AG04449 (cell line): ENCODE measurements at regions not wholly inside any gene's neighbourhood (a gene's known extent, or its start where the extent isn't known, plus 50 kb on each side); places are given as distances from the start of the nearest gene placed in this dataset.

Source experiments
- CTCF ChIA-PET: fragments of 350-600 bp; formaldehyde crosslinking; extraction: SDS; loops from one replicate; lab custom pipeline; 2021; ENCODE audit warnings: antibody characterized with exemption; lab: Yijun Ruan, JAX
- POLR2A ChIA-PET: fragments of 400-600, 350-600 bp; formaldehyde crosslinking; extraction: SDS; loops from one replicate; lab custom pipeline; 2020; ENCODE audit warnings: antibody characterized with exemption, inconsistent platforms; lab: Yijun Ruan, JAX
- DNase-seq: peaks from one replicate; pipeline ENCODE4 v3.0.0-alpha.2; 2010; ENCODE audit warnings: low read depth, low spot score
- H3K4me3 ChIP-seq: 2 replicates; pipeline ENCODE4 v1.5.1; 2011; ENCODE audit warnings: low read depth, mild to moderate bottlenecking, control low read depth, low read length
- TF ChIP-seq, protein P1 (sequence below): IDR thresholded peaks from one replicate; pipeline ENCODE4 v1.5.1; 2011; ENCODE audit warnings: mild to moderate bottlenecking, moderate library complexity, low read length, control low read depth, inconsistent platforms; ENCODE audit not compliant: insufficient read depth; ENCODE audit errors: missing control alignments

DNA sequence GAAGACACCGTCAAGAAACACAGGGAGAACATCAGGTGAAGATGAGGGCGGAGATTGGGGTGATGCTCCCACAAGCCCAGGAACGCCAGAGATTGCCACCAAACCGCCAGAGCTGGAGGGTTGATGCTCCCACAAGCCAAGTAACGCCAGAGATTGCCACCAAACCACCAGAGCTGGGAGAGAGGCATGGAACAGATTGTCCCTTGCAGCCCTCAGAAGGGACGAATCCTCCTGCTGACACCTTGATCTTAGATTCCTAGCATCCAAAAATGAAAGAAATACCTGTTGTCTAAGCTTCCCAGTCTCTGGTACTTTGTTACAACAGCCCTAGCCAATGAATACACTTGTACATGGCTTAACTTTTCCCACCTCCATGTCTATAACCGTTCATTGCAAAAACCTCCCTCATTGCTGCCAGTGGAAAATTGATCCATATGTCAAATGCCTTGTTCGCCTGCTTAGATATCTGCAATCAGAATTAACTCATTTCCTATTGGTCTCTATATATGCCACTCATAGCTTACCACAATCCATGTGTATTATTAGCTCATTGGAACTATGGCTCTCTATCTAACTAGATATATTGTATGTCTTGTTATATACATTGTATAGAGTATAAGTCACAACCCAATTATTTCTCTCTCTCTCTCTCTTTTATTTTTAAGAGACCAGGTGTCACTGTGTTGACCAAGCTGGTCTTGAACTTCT is 127.4 kb downstream of the ADSS2 start:
- DNase-seq: no peak
- TF ChIP-seq, protein P1, sequence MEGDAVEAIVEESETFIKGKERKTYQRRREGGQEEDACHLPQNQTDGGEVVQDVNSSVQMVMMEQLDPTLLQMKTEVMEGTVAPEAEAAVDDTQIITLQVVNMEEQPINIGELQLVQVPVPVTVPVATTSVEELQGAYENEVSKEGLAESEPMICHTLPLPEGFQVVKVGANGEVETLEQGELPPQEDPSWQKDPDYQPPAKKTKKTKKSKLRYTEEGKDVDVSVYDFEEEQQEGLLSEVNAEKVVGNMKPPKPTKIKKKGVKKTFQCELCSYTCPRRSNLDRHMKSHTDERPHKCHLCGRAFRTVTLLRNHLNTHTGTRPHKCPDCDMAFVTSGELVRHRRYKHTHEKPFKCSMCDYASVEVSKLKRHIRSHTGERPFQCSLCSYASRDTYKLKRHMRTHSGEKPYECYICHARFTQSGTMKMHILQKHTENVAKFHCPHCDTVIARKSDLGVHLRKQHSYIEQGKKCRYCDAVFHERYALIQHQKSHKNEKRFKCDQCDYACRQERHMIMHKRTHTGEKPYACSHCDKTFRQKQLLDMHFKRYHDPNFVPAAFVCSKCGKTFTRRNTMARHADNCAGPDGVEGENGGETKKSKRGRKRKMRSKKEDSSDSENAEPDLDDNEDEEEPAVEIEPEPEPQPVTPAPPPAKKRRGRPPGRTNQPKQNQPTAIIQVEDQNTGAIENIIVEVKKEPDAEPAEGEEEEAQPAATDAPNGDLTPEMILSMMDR: no peak
- ChIA-PET CTCF (no interaction called here), POLR2A (no interaction called here)
- no peak overlapping the region for H3K4me3 ChIP-seq

- TF ChIP-seq, protein P1: no peak
- CTCF ChIA-PET: no interaction called here
- POLR2A ChIA-PET: no interaction called here
- no peak for DNase-seq
- H3K4me3 ChIP-seq: no peak overlapping the region
Measured at GRCh38 chr1:244325056-244325758, 126.5 kb downstream of the ADSS2 start.

DNA sequence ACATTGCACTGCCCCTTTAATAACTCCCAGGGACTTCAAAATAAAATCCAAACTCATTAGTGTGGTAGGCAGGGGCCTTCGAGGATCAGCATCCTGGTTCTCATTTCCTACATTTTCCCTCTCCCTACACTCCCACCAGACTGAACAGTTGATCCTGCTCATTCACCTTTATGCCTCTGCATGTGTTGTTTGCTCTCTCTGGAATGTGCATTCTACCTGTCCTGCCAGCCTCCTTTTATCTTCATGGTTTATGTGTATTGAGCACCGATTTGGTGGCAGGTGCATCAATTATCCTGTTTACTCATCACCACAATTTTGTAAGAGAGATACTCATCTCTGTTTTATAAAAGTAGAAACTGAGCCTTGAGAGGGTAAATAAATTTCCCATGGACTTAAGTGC is 125.0 kb downstream of the ADSS2 start:
- POLR2A ChIA-PET: no interaction called here
- CTCF ChIA-PET: no interaction called here
- H3K4me3 ChIP-seq: no peak overlapping the region
- DNase-seq: no peak
- TF ChIP-seq, protein P1: no peak

DNA sequence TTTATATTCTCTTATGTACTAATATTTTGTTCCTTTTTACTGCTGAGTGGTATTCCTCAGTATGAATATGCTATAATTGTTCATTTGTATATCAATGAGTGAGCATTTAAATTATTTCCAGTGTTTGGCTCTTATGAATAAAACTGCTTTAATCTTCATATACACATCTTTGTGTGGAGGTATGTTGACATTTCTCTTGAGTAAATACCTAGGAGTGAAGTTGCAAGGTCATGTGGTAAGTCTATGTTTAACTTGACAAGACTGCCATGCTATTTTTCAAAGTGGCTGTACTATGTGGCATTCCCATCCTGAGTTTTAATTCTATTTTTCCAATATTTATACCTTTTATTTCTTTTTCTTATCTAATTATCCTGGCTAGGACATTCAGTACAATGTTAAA is 124.2 kb downstream of the ADSS2 start:
- POLR2A ChIA-PET: no interaction called here
- CTCF ChIA-PET: interaction anchor here (1.6 kb wide), 1 partner anchor 87 kb away, joined by 3 read pairs; no protein-coding TSS in a partner anchor
- DNase-seq: no peak

GRCh38 chr1:244328476-244328875 is 123.2 kb downstream of the ADSS2 start:
- ChIA-PET POLR2A (no interaction called here), CTCF (interaction anchor here (1.6 kb wide), 1 partner anchor 86 kb away, joined by 3 read pairs; no protein-coding TSS in a partner anchor)
- TF ChIP-seq, protein P1: no peak
- DNase-seq: no peak
- no peak overlapping the region for H3K4me3 ChIP-seq

More for the DNA sequence above, 124.2 kb downstream of the ADSS2 start:
- TF ChIP-seq, protein P1: no peak
- no peak overlapping the region for H3K4me3 ChIP-seq

DNA sequence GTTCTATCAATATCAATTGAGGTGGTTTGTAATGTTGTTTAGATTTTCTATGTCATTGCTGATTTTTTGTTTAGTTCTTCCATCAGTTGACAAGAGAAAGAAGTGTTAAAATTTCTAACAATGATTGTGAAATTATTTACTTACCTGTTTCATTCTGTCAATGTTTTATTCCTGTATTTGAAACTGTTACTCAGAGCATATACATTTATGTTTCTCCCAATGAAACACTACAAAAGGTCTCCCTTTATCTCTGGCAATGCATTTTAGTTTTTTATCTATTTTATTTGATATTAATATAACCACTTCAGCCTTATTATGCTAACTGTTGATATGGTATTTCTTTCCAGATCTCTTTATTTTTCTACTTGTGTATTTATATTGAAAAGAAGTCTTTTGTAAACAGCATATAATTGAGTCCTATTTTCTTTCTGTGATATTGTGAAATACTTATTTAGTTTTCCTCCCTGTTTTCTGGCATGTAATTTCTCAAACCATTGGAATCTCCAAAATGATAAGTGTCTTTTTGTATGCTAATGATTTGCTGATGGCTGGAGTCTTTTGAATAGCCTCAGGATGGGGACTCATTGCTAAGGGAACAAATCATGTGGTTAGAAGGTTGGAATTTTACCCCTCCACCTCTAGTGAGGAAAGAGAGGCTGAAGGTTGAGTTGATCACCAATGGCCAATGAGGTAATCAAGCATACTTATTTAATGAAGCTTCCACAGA is 122.0 kb downstream of the ADSS2 start:
- POLR2A ChIA-PET: no interaction called here
- CTCF ChIA-PET: no interaction called here
- no peak overlapping the region for H3K4me3 ChIP-seq
- no peak for DNase-seq
- TF ChIP-seq, protein P1: no peak
